ENCODE measurements at regions not wholly inside any gene's neighbourhood (a gene's known extent, or its start where the extent isn't known, plus 50 kb on each side); places are given as distances from the start of the nearest gene placed in this dataset.

- DNase-seq (ENCODE audit: low read depth in 1 of 2, low spot score in 1 of 2), result no peak
- H3K4me1 ChIP-seq, result no peaks in the 10 kb centered on the region
- H3K9me3 ChIP-seq, result no peaks in the 10 kb centered on the region
- H3K4me2 ChIP-seq, result no peak overlapping the region
- ChIA-PET CTCF (no interaction called here), POLR2A (no interaction called here)
- no peak for TF ChIP-seq RNF2 (IDR thresholded peaks at IDR 0.05; ENCODE audit: borderline replicate concordance, low read depth)
- no peak for TF ChIP-seq MAFK (IDR thresholded peaks at IDR 0.05; ENCODE audit: partially characterized antibody)
- no peak for TF ChIP-seq NR3C1 (IDR thresholded peaks at IDR 0.05)
- TF ChIP-seq KDM5A (IDR thresholded peaks at IDR 0.05), result no peak
- TF ChIP-seq TFCP2L1 (CRISPR knock-in tag; IDR thresholded peaks at IDR 0.05), result no peak
- TF ChIP-seq FOSL2 (IDR thresholded peaks at IDR 0.05), result no peak
- TF ChIP-seq FOSL2 (CRISPR knock-in tag; IDR thresholded peaks at IDR 0.05), result no peak
- TF ChIP-seq, protein P1, sequence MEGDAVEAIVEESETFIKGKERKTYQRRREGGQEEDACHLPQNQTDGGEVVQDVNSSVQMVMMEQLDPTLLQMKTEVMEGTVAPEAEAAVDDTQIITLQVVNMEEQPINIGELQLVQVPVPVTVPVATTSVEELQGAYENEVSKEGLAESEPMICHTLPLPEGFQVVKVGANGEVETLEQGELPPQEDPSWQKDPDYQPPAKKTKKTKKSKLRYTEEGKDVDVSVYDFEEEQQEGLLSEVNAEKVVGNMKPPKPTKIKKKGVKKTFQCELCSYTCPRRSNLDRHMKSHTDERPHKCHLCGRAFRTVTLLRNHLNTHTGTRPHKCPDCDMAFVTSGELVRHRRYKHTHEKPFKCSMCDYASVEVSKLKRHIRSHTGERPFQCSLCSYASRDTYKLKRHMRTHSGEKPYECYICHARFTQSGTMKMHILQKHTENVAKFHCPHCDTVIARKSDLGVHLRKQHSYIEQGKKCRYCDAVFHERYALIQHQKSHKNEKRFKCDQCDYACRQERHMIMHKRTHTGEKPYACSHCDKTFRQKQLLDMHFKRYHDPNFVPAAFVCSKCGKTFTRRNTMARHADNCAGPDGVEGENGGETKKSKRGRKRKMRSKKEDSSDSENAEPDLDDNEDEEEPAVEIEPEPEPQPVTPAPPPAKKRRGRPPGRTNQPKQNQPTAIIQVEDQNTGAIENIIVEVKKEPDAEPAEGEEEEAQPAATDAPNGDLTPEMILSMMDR (IDR thresholded peaks at IDR 0.05), result no peak
- TF ChIP-seq HOXB13 (CRISPR knock-in tag; IDR thresholded peaks at IDR 0.05; ENCODE audit: low read depth), result no peak
- no peak for TF ChIP-seq EHMT2 (IDR thresholded peaks at IDR 0.05; ENCODE audit: low read depth)
- TF ChIP-seq FOXS1 (CRISPR knock-in tag; IDR thresholded peaks at IDR 0.05), result no peak
- TF ChIP-seq CHD4 (IDR thresholded peaks at IDR 0.05; ENCODE audit: borderline replicate concordance), result no peak
- H3K4me3 ChIP-seq, result no peak overlapping the region
- ATAC-seq, result no peak
- no peak overlapping the region for H3K27ac ChIP-seq
- FAIRE-seq, result no peak
- WGBS (ENCODE audit: missing lambda C conversion rate), result 100% methylated on average over 1 of the region's 2 CpGs
Measured at GRCh38 chr11:115806056-115806455, 301.8 kb upstream of the CADM1 start.

- Histone ChIP-seq H3K4me3 (no peak overlapping the region), H3K4me2 (no peak overlapping the region), H3K27ac (no peak overlapping the region), H3K9me3 (no peaks in the 10 kb centered on the region), H3K4me1 (no peaks in the 10 kb centered on the region)
- FAIRE-seq, result no peak
- ChIA-PET POLR2A (no interaction called here), CTCF (no interaction called here)
- TF ChIP-seq HOXB13 (CRISPR knock-in tag; IDR thresholded peaks at IDR 0.05; ENCODE audit: low read depth), result no peak
- no peak for TF ChIP-seq GATA3 (IDR thresholded peaks at IDR 0.05; ENCODE audit: borderline replicate concordance)
- TF ChIP-seq USF2 (IDR thresholded peaks at IDR 0.05), result no peak
- no peak for TF ChIP-seq CBX8 (IDR thresholded peaks at IDR 0.05)
- TF ChIP-seq JUN (IDR thresholded peaks at IDR 0.05), result no peak
- TF ChIP-seq MAFK (IDR thresholded peaks at IDR 0.05; ENCODE audit: partially characterized antibody), result no peak
- no peak for TF ChIP-seq HEYL (CRISPR knock-in tag; IDR thresholded peaks at IDR 0.05)
- TF ChIP-seq, protein P2, sequence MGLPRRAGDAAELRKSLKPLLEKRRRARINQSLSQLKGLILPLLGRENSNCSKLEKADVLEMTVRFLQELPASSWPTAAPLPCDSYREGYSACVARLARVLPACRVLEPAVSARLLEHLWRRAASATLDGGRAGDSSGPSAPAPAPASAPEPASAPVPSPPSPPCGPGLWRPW (IDR thresholded peaks at IDR 0.05), result no peak
- TF ChIP-seq, protein P3, sequence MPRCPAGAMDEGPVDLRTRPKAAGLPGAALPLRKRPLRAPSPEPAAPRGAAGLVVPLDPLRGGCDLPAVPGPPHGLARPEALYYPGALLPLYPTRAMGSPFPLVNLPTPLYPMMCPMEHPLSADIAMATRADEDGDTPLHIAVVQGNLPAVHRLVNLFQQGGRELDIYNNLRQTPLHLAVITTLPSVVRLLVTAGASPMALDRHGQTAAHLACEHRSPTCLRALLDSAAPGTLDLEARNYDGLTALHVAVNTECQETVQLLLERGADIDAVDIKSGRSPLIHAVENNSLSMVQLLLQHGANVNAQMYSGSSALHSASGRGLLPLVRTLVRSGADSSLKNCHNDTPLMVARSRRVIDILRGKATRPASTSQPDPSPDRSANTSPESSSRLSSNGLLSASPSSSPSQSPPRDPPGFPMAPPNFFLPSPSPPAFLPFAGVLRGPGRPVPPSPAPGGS (IDR thresholded peaks at IDR 0.05), result no peak
- no peak for TF ChIP-seq SREBF2 (IDR thresholded peaks at IDR 0.05)
- TF ChIP-seq EP300 (IDR thresholded peaks at IDR 0.05), result no peak
- TF ChIP-seq BHLHE40 (IDR thresholded peaks at IDR 0.05; ENCODE audit: low read depth, low read length), result no peak
- no peak for TF ChIP-seq SMC3 (IDR thresholded peaks at IDR 0.05)
- TF ChIP-seq HOXB5 (CRISPR knock-in tag; IDR thresholded peaks at IDR 0.05), result no peak
- no peak for TF ChIP-seq NR3C1 (IDR thresholded peaks at IDR 0.05)
- TF ChIP-seq NFE2L2 (conservative IDR thresholded peaks at IDR 0.05; ENCODE audit: low read length), result no peak
- TF ChIP-seq FOXS1 (CRISPR knock-in tag; IDR thresholded peaks at IDR 0.05), result no peak
- TF ChIP-seq ZNF302 (CRISPR knock-in tag; IDR thresholded peaks at IDR 0.05), result no peak
- WGBS (ENCODE audit: missing lambda C conversion rate), result 54% methylated on average over 2 of the region's 2 CpGs
- DNase-seq (ENCODE audit: low read depth in 1 of 2, low spot score in 1 of 2), result no peak
- ATAC-seq, result no peak
Measured at GRCh38 chr11:115803073-115803740, 299.0 kb upstream of the CADM1 start.
